ENCODE measurements at regions not wholly inside any gene's neighbourhood (a gene's known extent, or its start where the extent isn't known, plus 50 kb on each side); places are given as distances from the start of the nearest gene placed in this dataset.

DNA sequence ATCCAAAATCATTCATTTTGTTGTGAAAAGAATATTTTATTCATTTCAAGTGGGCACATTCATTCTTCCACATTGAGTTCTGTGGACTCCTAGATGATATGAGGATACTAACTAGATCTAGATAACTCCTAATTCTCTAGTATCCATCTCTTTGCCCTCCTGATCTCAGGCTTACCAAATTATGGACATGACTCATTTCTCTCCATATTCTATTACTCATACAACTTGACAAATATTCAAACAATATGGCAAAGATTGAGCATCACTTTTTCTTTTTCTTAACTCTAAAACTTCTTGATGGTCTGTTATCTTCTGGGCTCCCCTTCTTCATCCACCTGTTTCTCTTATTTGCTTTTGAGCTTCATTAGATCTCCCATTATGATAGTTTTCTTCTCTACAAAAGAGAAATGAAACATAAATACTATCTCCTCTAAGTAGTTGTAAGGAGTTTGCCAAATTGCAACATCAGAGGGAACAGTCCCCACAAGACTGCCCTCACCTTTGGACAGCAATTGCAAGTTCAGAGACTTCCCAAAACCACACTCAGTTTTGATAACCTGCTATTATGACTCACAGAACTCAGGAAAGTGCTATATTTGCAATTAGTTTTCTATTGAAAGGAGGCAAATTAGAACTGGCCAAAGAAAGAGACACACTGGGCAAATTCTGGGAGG, 422.9 kb downstream of the SPRY1 start:
- DNase-seq = no peak

- no peak for DNase-seq
These were observed 425.3 kb downstream of the SPRY1 start for GRCh38 chr4:123821861-123822260.

DNA sequence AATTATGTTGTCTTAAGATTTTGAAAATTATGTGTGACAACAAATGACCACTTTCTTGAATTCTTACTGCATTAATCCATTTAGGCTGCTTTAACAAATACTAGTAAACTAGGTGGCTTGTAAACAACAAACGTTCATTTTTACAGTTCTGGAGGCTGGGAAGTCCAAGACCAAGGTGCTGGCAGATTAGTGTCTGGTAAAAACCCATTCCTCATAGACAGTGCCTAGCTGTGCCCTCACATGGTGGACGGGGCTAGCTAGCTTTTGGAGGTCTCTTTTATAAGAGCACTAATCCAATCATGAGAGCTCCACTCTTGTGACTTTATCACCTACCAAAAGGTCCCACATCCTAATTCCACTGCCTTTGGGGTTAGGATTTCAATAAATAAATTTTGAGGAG, 425.8 kb downstream of the SPRY1 start:
- no peak for DNase-seq

- DNase-seq = no peak
These were observed 426.6 kb downstream of the SPRY1 start for GRCh38 chr4:123823244-123823643.

GRCh38 chr4:123824524-123824923, 427.9 kb downstream of the SPRY1 start:
- no peak for DNase-seq

DNA sequence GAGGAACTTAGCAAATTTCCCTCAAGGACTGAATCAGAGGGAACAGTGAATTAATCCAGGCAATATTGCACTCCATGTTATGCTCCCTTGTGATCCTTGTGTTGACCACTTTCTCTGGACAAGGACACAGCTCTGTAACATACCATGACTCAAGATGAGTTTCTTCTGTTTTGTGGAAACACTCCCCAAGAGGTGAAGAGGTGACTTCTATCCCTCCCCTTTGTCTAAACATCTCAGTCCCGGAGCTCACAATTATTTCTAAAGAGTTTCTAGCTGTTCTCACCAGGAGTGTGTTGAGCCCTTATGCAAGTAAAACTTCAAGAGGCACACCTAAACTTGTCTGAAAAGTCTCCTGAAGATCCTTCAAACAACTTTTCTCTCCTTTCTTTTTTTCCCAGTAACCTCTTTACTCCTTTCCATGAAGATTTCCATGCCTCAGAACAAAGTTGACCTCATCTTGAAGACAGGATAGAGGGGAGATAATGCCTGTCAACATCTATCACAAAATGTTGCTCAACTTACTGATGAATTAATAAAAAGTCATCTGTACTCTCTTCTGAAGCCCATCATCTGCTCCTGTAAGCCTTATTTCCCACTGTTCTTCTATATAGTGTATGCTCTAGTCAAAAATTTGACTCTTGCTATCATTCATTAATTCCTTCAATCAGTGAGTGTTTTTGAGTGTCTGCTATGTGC, 429.1 kb downstream of the SPRY1 start:
- no peak for DNase-seq

- DNase-seq = no peak
These were observed 430.3 kb downstream of the SPRY1 start for GRCh38 chr4:123826896-123827295.

DNA sequence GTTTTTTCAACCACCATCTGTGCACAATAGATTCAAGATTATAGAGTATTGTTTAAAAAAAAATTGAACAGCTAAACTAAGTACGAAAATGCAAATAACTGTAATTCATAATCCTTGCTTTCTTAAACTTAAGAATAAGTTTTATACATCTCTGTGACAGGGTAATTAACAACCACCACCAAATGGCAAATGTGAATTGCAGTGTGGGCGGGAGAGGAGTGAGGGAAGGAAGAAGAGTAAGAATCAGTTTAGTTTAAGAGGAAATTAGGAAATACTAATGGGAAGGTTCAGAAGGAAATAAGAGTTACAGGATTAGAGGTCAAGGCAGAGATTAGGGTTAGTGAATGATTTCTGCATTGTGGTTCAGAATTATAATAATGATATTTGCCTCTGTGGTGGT, 430.9 kb downstream of the SPRY1 start:
- DNase-seq = no peak

DNA sequence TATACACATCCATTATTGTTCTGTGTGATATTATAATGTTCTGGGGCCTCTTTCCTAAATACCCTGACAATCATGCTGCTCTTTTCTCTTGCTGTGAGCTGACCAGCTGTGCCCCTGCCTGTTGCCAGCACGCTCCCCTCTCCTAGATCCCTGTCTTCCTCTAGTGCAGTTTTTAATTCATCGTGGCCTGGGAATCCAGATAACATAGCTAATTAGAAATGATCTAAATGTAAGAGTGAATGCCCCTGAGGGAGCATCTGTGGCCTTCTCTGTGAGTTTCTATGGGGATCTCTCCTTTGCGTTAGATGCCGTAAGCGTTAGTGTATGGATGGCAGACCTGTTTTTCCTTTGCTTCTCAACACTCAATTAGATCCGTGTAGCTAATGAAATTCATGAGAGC, 434.3 kb downstream of the SPRY1 start:
- no peak for DNase-seq

DNA sequence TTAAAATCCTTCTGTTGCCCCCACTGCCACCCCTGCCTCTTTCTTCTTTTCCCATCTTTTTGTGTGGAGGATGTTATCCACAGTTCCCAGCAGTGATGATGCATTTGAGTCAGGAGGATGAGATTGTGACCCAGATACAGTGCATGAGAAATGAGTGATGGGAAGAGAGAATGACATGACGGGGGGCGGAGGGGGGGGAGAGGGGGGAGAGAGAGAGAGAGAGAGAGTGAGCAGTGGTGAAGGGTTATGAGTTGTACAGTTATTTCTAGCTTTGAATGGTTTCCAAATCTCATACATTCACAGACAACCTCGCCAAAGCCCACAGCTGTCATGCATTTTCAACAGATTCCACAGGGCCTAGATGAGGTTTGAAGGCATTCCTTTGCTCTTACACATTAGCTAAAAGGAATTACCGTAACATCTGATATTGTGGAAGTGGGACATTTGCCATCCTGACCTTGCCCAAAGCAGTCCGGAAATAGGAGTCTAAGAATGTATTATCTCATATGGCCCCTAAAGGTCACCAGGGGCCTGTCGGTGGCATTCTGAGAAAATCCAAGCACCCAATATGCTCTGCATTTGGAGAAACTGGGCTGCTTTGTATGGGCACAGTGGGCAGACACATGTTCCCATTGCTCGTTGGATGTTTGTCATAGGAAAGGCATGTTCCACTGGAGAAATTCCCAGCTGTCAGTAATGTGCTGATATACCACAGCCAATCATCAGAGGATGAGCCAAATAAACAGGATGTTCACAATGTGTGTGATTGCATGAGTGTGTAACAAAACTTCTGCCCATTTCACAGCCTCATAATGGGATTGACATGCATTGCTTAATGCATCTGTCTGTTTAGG, 435.8 kb downstream of the SPRY1 start:
- DNase-seq = no peak

GRCh38 chr4:123833171-123833643, 436.6 kb downstream of the SPRY1 start:
- no peak for DNase-seq

DNA sequence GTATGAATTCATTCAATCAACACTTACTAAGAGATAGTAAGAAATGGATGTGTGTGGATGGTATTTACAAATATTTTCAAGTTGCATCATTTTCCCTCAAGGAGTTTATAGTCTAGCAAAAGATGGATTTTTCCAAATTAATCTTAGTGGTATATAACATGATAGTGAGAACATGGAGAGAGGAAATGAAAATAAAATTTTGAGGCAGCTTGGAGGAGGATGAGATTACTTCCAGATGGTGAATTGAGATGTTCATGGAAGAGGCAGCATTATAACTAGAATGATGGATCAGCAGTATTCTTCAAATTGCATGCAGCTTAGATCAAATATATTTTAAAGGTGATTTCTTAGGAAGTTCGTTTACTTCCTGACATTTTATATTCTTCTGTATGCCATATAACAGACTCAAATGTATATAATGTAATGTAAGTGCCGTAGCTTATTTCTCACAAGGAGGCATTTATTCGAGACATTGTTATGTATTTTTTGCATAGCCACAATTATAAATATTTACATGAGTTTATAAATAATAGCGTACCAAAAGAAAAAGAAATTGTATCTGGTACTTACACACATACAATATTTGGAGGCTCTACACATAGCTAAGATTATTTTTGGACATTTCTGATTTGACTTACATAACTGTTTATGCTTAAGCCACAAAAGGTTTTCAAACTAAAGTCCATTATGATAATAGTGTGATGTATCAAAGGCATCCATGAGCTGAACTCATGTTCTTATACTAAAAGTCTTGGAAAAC, 439.4 kb downstream of the SPRY1 start:
- no peak for DNase-seq

DNA sequence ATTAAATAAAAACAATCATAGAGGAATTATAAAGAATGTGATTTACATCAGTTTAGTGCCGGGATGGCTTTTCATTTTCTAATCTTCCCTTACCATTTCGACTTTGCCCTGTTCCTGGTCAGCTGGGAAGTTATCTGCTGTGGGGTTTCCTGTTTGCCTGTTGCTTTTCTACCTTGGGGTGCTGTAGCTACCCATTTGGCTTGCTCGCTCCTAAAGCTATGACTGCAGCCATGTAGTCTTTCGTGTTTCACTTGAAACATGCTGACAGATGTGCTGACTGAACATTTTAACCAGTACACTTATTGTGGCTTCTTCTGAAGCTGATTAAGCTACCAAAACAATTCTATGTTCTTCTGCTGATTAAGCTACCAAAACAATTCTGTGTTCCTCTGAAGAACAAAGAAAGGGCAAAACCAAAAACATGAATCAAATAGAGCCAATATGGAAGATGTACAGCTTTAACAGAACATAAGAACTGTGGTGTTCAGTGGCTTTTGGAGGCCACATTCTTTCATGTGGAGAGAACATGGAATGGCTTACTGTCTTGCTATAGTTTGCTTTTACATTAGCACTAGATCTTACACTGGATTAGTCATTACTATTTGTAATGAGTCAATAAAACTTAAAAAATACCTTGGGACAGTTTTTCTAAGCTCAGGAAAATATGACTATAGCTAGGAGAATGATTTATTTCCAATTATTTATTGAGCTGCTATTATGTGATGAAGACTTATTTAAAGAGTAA, 440.4 kb downstream of the SPRY1 start:
- no peak for DNase-seq

- no peak for DNase-seq
These were observed 441.9 kb downstream of the SPRY1 start for GRCh38 chr4:123838474-123838873.

GRCh38 chr4:123840197-123840596, 443.6 kb downstream of the SPRY1 start:
- DNase-seq = no peak

- DNase-seq = no peak
These were observed 445.0 kb downstream of the SPRY1 start for GRCh38 chr4:123841447-123842121.

GRCh38 chr4:123843137-123843536, 446.5 kb downstream of the SPRY1 start:
- DNase-seq = no peak

GRCh38 chr4:123844374-123844773, 447.8 kb downstream of the SPRY1 start:
- DNase-seq = no peak

DNA sequence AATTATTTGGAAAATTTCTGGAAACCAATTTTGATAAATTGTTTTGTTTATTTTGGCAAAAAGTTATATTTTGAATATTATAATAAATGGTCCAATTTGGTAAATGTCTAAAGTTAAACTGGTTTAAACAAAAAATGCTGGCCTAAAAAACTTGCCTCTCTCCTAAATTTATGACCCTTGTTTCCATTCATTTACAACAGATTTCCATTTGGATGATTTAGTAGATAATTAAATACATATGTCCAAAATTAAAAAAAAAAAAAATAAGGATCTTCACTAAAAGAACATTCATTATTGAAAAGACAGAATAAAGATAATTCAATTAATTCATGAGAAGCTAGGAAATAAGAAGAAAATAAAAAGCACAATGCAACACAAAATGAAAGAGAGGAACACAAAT, 449.5 kb downstream of the SPRY1 start:
- DNase-seq = no peak

DNA sequence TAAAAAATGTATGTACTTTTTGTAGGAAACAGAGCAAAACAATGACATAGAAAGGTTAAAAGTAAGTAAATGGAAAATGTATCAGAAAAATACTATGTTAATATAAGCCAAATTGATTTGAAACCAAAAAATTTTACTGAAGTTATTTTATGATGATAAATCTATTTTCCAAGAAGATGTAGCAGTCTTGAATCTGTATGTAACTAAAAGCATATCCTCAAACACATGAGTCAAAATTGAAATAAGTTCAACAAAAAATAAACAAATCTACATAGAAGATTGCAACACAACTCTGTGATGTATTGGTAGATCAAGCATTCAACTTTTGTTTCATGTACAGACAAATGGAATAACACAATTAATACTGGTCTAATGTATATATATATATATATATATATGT, 450.0 kb downstream of the SPRY1 start:
- no peak for DNase-seq

DNA sequence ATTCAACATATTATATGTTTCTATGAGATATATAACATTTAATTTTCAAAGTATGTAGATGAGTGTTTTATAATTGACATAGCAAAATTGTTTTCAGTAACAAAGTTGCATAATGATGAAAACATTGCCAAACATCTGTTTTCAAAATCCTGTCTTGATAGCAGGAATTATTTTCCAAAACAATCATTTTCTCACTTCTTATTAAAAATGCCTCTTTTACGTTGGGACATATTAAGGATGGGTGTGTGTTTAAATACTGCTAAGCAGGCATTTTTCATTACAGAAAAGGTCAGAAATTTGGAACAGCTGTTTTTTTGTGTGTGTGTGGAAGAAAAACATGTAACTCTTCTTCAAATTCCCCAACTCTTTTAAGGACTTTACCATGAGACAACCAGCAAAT, 452.0 kb downstream of the SPRY1 start:
- DNase-seq = no peak

GRCh38 chr4:123849495-123849894, 452.9 kb downstream of the SPRY1 start:
- DNase-seq = no peak

Data from Kasumi-1 (cell line).